Adrenal gland (tissue), 9 donors: ENCODE measurements at regions not wholly inside any gene's neighbourhood (a gene's known extent, or its start where the extent isn't known, plus 50 kb on each side); places are given as distances from the start of the nearest gene placed in this dataset.
"Not testable (repeated sequence)": the region's sequence is repeated elsewhere in the genome, so short reads cannot be mapped to it uniquely, and the experiment has no call there.

ENCODE experiments used
- DNase-seq, 7 donors: peaks; one replicate each; pipeline ENCODE4 v3.0.0-alpha.2; 2019 to 2020
- H3K27ac ChIP-seq, 5 donors: fragments of 200-600 bp; sonication (generic) in 4 of 5; 1 replicate in 3 of 5; 2 replicates in 2 of 5; pipeline versions ENCODE4 v1.5.1 to v1.8.0; 2016 to 2020; ENCODE audit warnings: mild to moderate bottlenecking in 1 of 5
- H3K27me3 ChIP-seq: fragments of 200-600 bp; 2 replicates; pipeline ENCODE4 v1.8.0; 2021
- H3K36me3 ChIP-seq, 2 donors: fragments of 200-600 bp; replicated peaks in 1 of 2; 1 replicate in 1 of 2; 2 replicates in 1 of 2; pipeline versions ENCODE4 v1.5.1 to v1.8.0; 2018 to 2022
- H3K4me1 ChIP-seq, 2 donors: fragments of 200-600 bp; replicated peaks in 1 of 2; 1 replicate in 1 of 2; 2 replicates in 1 of 2; pipeline versions ENCODE4 v1.5.1 to v1.8.0; 2018 to 2021
- H3K4me3 ChIP-seq, 4 donors: fragments of 200-600 bp; sonication (generic) in 3 of 4; one replicate each; pipeline ENCODE4 v1.5.1; 2016 to 2018
- H3K9me3 ChIP-seq, 3 donors: fragments of 200-600 bp; sonication (generic) in 1 of 3; replicated peaks in 1 of 3; 1 replicate in 2 of 3; 2 replicates in 1 of 3; pipeline versions ENCODE4 v1.5.1 to v1.8.0; 2016 to 2021
- POLR2A ChIP-seq, 2 donors: fragments of 450-650 bp; IDR thresholded peaks; one replicate each; pipeline ENCODE4 v1.6.1; 2017; ENCODE audit warnings: antibody characterized with exemption in 2 of 2, mild to moderate bottlenecking in 2 of 2, moderate library complexity in 1 of 2
- WGBS, 4 donors: extraction: QIAGEN DNeasy Blood & Tissue Kit in 2 of 4; methylation state at CpG; one replicate each; pipeline versions ENCODE4 v1.1.5 to v1.1.7; 2013 to 2017; 5-methylcytosine and 5-hydroxymethylcytosine counted together
- intact Hi-C, 2 donors: fragments of 100-400 bp; cut with DNase I; formaldehyde crosslinking; loops; one replicate each; pipeline versions ENCODE4 v1.14.1 to v1.15.0; 2022 to 2023
- TF ChIP-seq, protein P1 (sequence below), 6 experiments: fragments of 450-650 bp in 4 of 6; fragments of 200-600 bp in 2 of 6; sonication (generic) in 1 of 6; IDR thresholded peaks; 1 replicate in 5 of 6; 2 replicates in 1 of 6; pipeline versions ENCODE4 v1.5.1 to v1.8.0; 2016 to 2021; ENCODE audit warnings: antibody characterized with exemption in 6 of 6, mild to moderate bottlenecking in 2 of 6, moderate library complexity in 1 of 6
- donor health status: healthy with polysubstance abuse.
- donor health status: Bipolar disorder and iron deficiency.
- donor health status: DM: yes; HTN: yes; CAD: no.
- donor health status: DM: no; HTN: no; CAD: no.
- donor health status: DM: no; HTN: no; CAD: no.

DNA sequence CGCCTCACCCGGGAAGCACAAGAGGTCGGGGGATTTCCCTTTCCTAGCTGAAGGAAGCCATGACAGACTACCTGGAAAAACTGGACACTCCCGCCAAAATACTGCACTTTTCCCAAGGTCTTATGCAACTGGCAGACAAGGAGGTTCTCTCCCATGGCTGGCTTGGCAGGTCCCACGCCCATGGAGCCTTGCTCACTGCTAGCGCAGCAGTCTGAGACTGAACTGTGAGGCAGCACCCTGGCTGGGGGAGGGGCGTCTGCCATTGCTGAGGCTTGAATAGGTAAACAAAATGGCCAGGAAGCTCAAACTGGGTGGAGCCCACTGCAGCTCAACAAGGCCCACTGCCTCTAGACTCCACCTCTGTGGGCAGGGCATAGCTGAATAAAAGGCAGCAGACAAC is 92.1 kb downstream of the C4BPA start:
- intact Hi-C loops, H3K9me3 ChIP-seq, H3K4me3 ChIP-seq, H3K4me1 ChIP-seq, H3K27ac ChIP-seq, H3K27me3 ChIP-seq, DNase-seq, H3K36me3 ChIP-seq: not testable (repeated sequence)
- WGBS, 4 donors: 89 to 95% (median 91%) methylated on average over 6 to 7 of the region's 7 CpGs

DNA sequence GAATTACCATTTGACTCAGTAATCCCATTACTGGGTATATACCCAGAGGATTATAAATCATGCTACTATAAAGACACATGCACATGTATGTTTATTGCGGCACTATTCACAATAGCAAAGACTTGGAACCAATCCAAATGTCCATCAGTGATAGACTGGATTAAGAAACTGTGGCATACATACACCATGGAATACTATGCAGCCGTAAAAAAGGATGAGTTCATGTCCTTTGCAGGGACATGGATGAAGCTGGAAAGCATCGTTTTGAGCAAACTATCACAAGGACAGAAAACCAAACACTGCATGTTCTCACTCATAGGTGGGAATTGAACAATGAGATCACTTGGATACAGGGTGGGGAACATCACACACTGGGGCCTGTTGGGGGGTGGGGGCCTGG is 97.5 kb downstream of the C4BPA start:
- 85 to 97% (median 91%) methylated on average over 3 of the region's 3 CpGs for WGBS, 4 donors
- DNase-seq, H3K36me3 ChIP-seq, H3K27me3 ChIP-seq, H3K4me1 ChIP-seq, H3K27ac ChIP-seq, intact Hi-C loops, H3K4me3 ChIP-seq, H3K9me3 ChIP-seq: not testable (repeated sequence)

DNA sequence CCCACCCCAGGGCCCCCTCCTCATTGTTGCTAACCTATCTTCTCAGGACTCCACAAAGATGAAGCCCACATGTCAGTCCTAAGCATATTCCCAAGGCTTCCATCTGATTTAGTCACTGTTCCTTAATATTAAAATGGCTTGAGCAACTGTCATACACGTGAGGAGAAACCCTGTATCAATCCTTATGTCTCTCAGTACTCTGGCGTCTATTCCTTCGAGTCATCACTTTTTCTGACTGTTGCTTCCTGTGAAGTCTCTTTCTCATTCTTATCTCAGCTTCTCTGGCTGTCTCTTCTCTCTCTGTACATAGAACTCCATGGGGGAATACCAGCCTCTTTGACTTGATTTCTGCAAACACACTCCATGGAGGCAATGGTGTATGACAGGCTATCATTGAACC is 98.4 kb downstream of the C4BPA start:
- no peak overlapping the region for H3K27ac ChIP-seq
- TF ChIP-seq, protein P1, sequence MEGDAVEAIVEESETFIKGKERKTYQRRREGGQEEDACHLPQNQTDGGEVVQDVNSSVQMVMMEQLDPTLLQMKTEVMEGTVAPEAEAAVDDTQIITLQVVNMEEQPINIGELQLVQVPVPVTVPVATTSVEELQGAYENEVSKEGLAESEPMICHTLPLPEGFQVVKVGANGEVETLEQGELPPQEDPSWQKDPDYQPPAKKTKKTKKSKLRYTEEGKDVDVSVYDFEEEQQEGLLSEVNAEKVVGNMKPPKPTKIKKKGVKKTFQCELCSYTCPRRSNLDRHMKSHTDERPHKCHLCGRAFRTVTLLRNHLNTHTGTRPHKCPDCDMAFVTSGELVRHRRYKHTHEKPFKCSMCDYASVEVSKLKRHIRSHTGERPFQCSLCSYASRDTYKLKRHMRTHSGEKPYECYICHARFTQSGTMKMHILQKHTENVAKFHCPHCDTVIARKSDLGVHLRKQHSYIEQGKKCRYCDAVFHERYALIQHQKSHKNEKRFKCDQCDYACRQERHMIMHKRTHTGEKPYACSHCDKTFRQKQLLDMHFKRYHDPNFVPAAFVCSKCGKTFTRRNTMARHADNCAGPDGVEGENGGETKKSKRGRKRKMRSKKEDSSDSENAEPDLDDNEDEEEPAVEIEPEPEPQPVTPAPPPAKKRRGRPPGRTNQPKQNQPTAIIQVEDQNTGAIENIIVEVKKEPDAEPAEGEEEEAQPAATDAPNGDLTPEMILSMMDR (IDR thresholded peaks at IDR 0.05): no peak
- TF ChIP-seq POLR2A (IDR thresholded peaks at IDR 0.05): no peak
- H3K36me3 ChIP-seq: no peaks in the 10 kb centered on the region
- WGBS, 4 donors: 52 to 78% (median 63%) methylated on average over 3 of the region's 3 CpGs
- peaks cover 8 to 9% of the 10 kb centered on the region in 2 donors for H3K4me1 ChIP-seq
- intact Hi-C loops: no loop called here
- H3K4me3 ChIP-seq: no peak overlapping the region
- no peaks in the 10 kb centered on the region for H3K9me3 ChIP-seq
- no peak for DNase-seq
- no peaks in the 10 kb centered on the region for H3K27me3 ChIP-seq

DNA sequence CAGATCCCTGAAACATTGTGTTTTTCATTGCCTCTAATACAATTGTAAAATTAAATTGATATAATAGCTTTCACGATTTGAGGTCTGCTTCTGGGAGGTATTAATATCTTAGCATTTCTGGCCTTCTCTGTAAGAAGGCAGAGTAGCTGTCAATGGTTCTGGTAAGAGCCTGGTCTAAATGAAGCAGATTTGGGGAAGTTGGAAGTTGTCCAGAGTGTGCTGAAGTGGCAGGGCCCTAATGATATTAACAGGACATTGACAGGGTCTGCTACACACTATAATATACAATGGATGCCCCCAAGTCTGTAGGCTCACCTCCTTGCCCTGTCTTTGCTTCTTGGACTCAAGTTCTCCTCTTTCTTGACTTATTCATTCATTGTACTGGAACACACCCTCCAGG is 99.5 kb downstream of the C4BPA start:
- TF ChIP-seq POLR2A (IDR thresholded peaks at IDR 0.05): no peak
- TF ChIP-seq, protein P1 (IDR thresholded peaks at IDR 0.05): no peak
- intact Hi-C loops: no loop called here
- Histone ChIP-seq H3K27me3 (no peaks in the 10 kb centered on the region), H3K36me3 (no peaks in the 10 kb centered on the region), H3K4me1 (peaks cover 8 to 9% of the 10 kb centered on the region in 2 donors), H3K4me3 (no peak overlapping the region), H3K9me3 (no peaks in the 10 kb centered on the region), H3K27ac (no peak overlapping the region)
- 80 to 89% (median 85%) methylated on average over 1 of the region's 1 CpG for WGBS, 4 donors
- DNase-seq: no peak

DNA sequence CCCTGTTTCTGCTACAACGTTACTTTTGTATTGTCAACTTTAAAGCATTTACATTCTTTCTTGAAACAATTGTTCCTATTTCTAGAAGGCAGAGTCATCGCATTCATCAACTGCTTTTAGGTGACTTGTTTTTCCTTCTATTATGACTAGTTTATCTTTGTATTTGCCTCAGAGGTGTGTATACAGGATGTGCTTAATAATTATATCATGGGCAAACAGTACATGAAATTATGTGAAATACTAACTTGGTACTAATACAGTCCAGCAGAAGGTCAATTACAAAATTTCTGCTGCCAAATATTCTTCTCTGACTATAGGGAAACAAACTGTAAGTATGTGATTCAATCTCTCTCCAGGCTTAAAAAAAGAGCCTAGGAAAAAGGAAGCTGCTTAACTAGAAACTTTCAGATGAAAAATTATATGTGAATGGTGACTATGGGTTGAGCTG is 101.6 kb downstream of the C4BPA start:
- TF ChIP-seq POLR2A (IDR thresholded peaks at IDR 0.05): no peak
- TF ChIP-seq, protein P1 (IDR thresholded peaks at IDR 0.05): no peak
- intact Hi-C loops: no loop called here
- WGBS, 4 donors: 10 to 29% (median 14%) methylated on average over 2 of the region's 2 CpGs
- no peak overlapping the region for H3K4me3 ChIP-seq
- peak overlapping the region; percentile 55 to 86 (median 77) for H3K27ac ChIP-seq
- H3K9me3 ChIP-seq: no peaks in the 10 kb centered on the region
- no peak for DNase-seq
- peaks cover 8 to 9% of the 10 kb centered on the region in 2 donors for H3K4me1 ChIP-seq
- no peaks in the 10 kb centered on the region for H3K36me3 ChIP-seq
- H3K27me3 ChIP-seq: no peaks in the 10 kb centered on the region

DNA sequence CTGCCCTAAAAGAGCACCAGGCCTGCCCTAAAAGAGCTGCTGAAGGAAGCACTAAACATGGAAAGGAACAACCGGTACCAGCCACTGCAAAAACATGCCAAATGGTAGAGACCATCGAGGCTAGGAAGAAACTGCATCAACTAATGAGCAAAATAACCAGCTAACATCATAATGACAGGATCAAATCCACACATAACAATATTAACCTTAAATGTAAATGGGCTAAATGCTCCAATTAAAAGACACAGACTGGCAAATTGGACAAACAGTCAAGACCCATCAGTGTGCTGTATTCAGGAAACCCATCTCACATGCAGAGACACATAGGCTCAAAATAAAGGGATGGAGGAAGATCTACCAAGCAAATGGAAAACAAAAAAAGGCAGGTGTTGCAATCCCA is 104.7 kb downstream of the C4BPA start:
- H3K27ac ChIP-seq, intact Hi-C loops, H3K27me3 ChIP-seq, H3K4me1 ChIP-seq, H3K36me3 ChIP-seq, H3K4me3 ChIP-seq, H3K9me3 ChIP-seq, DNase-seq: not testable (repeated sequence)
- WGBS, 4 donors: 92 to 97% (median 94%) methylated on average over 2 of the region's 2 CpGs
